Mammary epithelial cell (primary cell): ENCODE measurements at regions not wholly inside any gene's neighbourhood (a gene's known extent, or its start where the extent isn't known, plus 50 kb on each side); places are given as distances from the start of the nearest gene placed in this dataset.

Experiments
- EZH2 ChIP-seq: IDR thresholded peaks from 2 replicates; pipeline ENCODE4 v1.6.1; 2012; ENCODE audit warnings: low read length, inconsistent platforms, borderline replicate concordance
- TF ChIP-seq, protein P1 (sequence below), 2 donors: IDR thresholded peaks in 1 of 2; conservative IDR thresholded peaks in 1 of 2; 2 replicates each; pipeline ENCODE4 v1.5.1; 2011 to 2012; ENCODE audit warnings: inconsistent platforms in 2 of 2, low read length in 2 of 2, mild to moderate bottlenecking in 2 of 2, control low read depth in 1 of 2, low read depth in 1 of 2; ENCODE audit not compliant: insufficient read depth in 1 of 2; ENCODE audit errors: extremely low read depth in 1 of 2

DNA sequence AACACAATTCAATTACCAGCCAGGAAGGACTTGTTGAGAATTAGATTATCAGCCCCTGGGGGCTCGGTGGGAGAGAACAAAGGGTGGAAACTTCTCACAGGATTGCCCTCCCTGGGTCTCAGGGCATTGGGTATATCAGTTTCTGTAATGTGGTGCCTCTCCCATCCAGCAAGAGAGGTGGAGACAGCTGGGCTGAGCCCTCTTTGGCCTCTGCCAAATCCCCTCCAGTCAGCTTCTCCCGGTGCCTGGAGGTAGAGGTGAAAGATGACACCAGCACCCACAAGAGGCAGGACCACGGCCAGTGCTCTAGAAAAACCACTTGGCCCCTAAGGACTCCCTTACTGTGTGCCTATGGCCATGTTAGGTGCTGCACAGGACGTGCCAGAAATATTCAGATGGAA lies 179.7 kb downstream of the HAUS1 start:
- TF ChIP-seq, protein P1, sequence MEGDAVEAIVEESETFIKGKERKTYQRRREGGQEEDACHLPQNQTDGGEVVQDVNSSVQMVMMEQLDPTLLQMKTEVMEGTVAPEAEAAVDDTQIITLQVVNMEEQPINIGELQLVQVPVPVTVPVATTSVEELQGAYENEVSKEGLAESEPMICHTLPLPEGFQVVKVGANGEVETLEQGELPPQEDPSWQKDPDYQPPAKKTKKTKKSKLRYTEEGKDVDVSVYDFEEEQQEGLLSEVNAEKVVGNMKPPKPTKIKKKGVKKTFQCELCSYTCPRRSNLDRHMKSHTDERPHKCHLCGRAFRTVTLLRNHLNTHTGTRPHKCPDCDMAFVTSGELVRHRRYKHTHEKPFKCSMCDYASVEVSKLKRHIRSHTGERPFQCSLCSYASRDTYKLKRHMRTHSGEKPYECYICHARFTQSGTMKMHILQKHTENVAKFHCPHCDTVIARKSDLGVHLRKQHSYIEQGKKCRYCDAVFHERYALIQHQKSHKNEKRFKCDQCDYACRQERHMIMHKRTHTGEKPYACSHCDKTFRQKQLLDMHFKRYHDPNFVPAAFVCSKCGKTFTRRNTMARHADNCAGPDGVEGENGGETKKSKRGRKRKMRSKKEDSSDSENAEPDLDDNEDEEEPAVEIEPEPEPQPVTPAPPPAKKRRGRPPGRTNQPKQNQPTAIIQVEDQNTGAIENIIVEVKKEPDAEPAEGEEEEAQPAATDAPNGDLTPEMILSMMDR (conservative IDR thresholded peaks at IDR 0.05 in 1 of 2, IDR thresholded peaks at IDR 0.05 in 1 of 2; ENCODE audit: extremely low read depth in 1 of 2, insufficient read depth in 1 of 2, low read depth in 1 of 2, low read length in 2 of 2): no peak
- no peak for TF ChIP-seq EZH2
